Activated CD8-positive, alpha-beta T cell treated with anti-CD3 and anti-CD28 coated beads for 36 hours (primary cell): ENCODE measurements at regions not wholly inside any gene's neighbourhood (a gene's known extent, or its start where the extent isn't known, plus 50 kb on each side); places are given as distances from the start of the nearest gene placed in this dataset.

ENCODE experiments used
- ATAC-seq: fragments of 200-7000 bp; cut with Tn5 transposase; one replicate; pipeline ENCODE4 v1.10.0; 2021; ENCODE audit warnings: mild to moderate bottlenecking, moderate library complexity
- CTCF ChIA-PET: fragments of 350-600 bp; sonication (Branson Sonifier 250); formaldehyde crosslinking; loops from one replicate; lab custom pipeline; 2021; ENCODE audit warnings: antibody characterized with exemption; lab: Charles Lee
- POLR2A ChIA-PET: fragments of 350-600 bp; sonication (Branson Sonifier 250); formaldehyde crosslinking; loops from one replicate; lab custom pipeline; 2021; ENCODE audit warnings: antibody characterized with exemption; lab: Charles Lee
- DNase-seq: peaks from one replicate; pipeline ENCODE4 v3.0.0-alpha.2; 2020
- H3K27ac Mint-ChIP-seq: one replicate; pipeline ENCODE4 v1.8.0; 2021; ENCODE audit warnings: mild to moderate bottlenecking, mixed read lengths
- H3K27me3 Mint-ChIP-seq: one replicate; pipeline ENCODE4 v1.8.0; 2021; ENCODE audit warnings: mixed read lengths
- H3K36me3 Mint-ChIP-seq: one replicate; pipeline ENCODE4 v1.8.0; 2021; ENCODE audit warnings: low read depth, mixed read lengths
- H3K4me1 Mint-ChIP-seq: one replicate; pipeline ENCODE4 v1.8.0; 2021; ENCODE audit warnings: low read depth, mixed read lengths
- H3K4me3 Mint-ChIP-seq: one replicate; pipeline ENCODE4 v1.8.0; 2021; ENCODE audit warnings: mild to moderate bottlenecking, moderate library complexity, mixed read lengths
- H3K9me3 Mint-ChIP-seq: one replicate; pipeline ENCODE4 v1.8.0; 2021; ENCODE audit warnings: mixed read lengths
- CTCF ChIP-seq: fragments of 200-600 bp; IDR thresholded peaks from one replicate; pipeline ENCODE4 v1.8.0; 2022; ENCODE audit warnings: antibody characterized with exemption, mild to moderate bottlenecking
- intact Hi-C: fragments of 100-400 bp; cut with micrococcal nuclease; formaldehyde crosslinking; loops from one replicate; pipeline ENCODE4 v1.10.0; 2022

DNA sequence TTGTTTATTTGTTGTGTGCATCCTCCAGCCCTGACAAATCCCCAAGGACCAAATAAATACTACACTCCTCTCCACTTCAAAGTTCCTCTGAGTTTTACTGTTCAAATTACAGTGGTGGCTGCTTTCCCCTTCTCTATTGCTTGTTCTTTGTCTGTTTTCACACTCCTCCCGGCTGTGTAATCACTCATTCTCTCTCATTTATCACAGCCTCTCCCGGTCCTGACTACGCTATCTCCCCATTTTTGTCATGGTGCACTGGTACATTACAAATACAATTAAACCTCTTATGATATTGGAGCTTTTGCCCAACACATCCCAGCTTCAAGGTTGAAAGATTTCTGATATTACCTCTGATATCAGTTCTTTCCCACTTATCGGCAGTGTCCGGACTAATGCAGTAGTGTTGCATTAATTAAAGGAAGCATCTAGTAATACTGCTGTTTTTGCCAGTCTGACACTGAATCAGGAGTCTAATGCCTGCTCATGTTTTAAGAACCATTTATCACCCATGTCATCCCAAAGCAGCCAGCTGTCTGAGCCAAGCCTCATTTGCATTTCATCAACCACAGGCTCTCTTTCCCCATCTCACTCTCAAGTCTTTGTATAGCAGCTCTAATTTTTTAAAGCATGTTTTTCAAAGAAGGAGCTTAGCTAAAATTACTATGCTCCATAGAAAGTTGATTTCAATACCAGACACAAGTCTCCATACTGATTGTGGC lies 740.5 kb downstream of the ROBO2 start:
- ChIA-PET POLR2A (no interaction called here), CTCF (no interaction called here)
- DNase-seq: no peak
- intact Hi-C loops: no loop called here
- no peak for ATAC-seq
- no peak for TF ChIP-seq CTCF
- Mint-ChIP-seq H3K9me3 (peaks cover 9% of the 10 kb centered on the region), H3K4me1 (no peaks in the 10 kb centered on the region), H3K27ac (no peak overlapping the region), H3K27me3 (no peaks in the 10 kb centered on the region), H3K36me3 (no peaks in the 10 kb centered on the region), H3K4me3 (no peak overlapping the region)

DNA sequence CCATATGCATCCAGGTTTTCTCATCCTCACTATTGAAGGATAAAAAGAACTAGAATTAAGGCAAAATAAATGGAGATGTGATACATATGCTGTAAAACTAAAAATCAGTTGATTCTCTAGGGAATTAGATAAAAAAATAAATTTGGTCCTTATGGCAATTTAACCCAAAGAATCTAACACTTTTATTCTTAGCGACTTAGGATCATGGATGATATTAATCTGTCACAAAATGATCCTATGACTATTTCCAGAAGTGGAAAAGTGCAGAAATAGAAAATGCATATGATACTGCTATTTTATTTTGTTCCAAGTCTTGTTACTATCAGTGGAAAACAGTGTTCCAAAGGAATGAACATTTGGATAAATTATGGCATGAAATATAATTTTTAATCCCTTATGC lies 746.3 kb downstream of the ROBO2 start:
- CTCF ChIA-PET: no interaction called here
- no peak for DNase-seq
- TF ChIP-seq CTCF: no peak
- H3K27me3 Mint-ChIP-seq: no peaks in the 10 kb centered on the region
- H3K27ac Mint-ChIP-seq: no peak overlapping the region
- no peak overlapping the region for H3K4me3 Mint-ChIP-seq
- POLR2A ChIA-PET: no interaction called here
- no peaks in the 10 kb centered on the region for H3K4me1 Mint-ChIP-seq
- intact Hi-C loops: no loop called here
- no peak for ATAC-seq
- H3K9me3 Mint-ChIP-seq: peaks cover 6% of the 10 kb centered on the region
- no peaks in the 10 kb centered on the region for H3K36me3 Mint-ChIP-seq

GRCh38 chr3:77795013-77795412 lies 755.1 kb downstream of the ROBO2 start:
- DNase-seq (no peak), ATAC-seq (no peak)
- no peak overlapping the region for H3K27ac Mint-ChIP-seq
- peaks cover 6% of the 10 kb centered on the region for H3K9me3 Mint-ChIP-seq
- TF ChIP-seq CTCF: no peak
- intact Hi-C loops: no loop called here
- no peaks in the 10 kb centered on the region for H3K4me1 Mint-ChIP-seq
- no peak overlapping the region for H3K4me3 Mint-ChIP-seq
- no peaks in the 10 kb centered on the region for H3K36me3 Mint-ChIP-seq
- ChIA-PET CTCF (no interaction called here), POLR2A (no interaction called here)
- no peaks in the 10 kb centered on the region for H3K27me3 Mint-ChIP-seq

DNA sequence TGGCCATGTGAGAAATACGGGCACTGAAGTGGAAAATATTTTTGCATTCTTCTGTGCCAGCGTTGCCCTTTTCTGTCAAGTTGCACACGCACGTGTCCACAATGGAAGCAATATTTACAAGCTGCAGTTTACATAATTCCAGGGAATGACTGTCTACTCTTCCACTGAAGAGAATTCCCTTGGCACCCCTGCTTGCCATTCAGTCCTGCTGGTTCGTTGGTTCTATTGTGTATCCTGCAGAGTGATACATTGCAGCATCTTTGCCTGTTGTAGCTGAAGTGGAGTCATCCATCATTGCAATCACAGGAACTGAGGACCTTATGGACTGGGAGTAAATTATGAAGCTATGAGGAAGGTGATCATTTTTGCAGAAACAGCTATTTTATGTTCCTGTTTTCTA lies 759.4 kb downstream of the ROBO2 start:
- no peaks in the 10 kb centered on the region for H3K4me1 Mint-ChIP-seq
- H3K4me3 Mint-ChIP-seq: no peak overlapping the region
- intact Hi-C loops: no loop called here
- ChIA-PET POLR2A (no interaction called here), CTCF (no interaction called here)
- no peak for TF ChIP-seq CTCF
- peaks cover 7% of the 10 kb centered on the region for H3K9me3 Mint-ChIP-seq
- DNase-seq (no peak), ATAC-seq (no peak)
- H3K27me3 Mint-ChIP-seq: no peaks in the 10 kb centered on the region
- H3K36me3 Mint-ChIP-seq: no peaks in the 10 kb centered on the region
- no peak overlapping the region for H3K27ac Mint-ChIP-seq

DNA sequence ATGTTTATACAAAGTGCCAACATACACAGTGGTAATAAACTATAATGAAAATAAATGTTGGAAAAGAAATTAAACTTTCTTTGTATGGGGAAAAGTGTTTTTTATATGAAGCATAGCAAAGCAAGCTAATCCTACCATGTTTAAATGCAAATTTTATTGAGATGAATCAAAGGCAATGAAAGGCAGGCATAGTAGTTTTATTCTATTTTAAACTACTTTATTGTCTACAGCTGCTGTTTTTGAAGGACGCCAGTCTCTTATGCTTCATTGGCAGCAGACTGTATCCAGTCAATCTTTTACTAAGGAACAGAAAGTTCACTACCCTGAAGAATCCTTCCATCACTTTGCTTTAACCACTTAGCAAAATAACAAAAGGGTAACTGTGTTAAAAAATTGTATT lies 761.0 kb downstream of the ROBO2 start:
- ChIA-PET CTCF (no interaction called here), POLR2A (no interaction called here)
- no peaks in the 10 kb centered on the region for H3K27me3 Mint-ChIP-seq
- H3K27ac Mint-ChIP-seq: no peak overlapping the region
- ATAC-seq (no peak), DNase-seq (no peak)
- H3K4me1 Mint-ChIP-seq: no peaks in the 10 kb centered on the region
- H3K36me3 Mint-ChIP-seq: no peaks in the 10 kb centered on the region
- H3K9me3 Mint-ChIP-seq: peaks cover 8% of the 10 kb centered on the region
- no peak for TF ChIP-seq CTCF
- intact Hi-C loops: no loop called here
- H3K4me3 Mint-ChIP-seq: no peak overlapping the region
